IMR-90 (cell line): ENCODE measurements at regions not wholly inside any gene's neighbourhood (a gene's known extent, or its start where the extent isn't known, plus 50 kb on each side); places are given as distances from the start of the nearest gene placed in this dataset.

Experiments used
- MXI1 ChIP-seq: IDR thresholded peaks from 2 replicates; pipeline ENCODE4 v1.6.1; 2012; ENCODE audit warnings: low read depth, mild to moderate bottlenecking, low read length, moderate library complexity, borderline replicate concordance
- POLR2A ChIP-seq: IDR thresholded peaks from 2 replicates; pipeline ENCODE4 v1.6.1; 2012; ENCODE audit warnings: mild to moderate bottlenecking, low read depth, low read length
- RCOR1 ChIP-seq: IDR thresholded peaks from 2 replicates; pipeline ENCODE4 v1.6.1; 2012; ENCODE audit warnings: mild to moderate bottlenecking, low read length, improper control_type of control experiment; ENCODE audit not compliant: insufficient replicate concordance
- TF ChIP-seq, protein P1 (sequence below): conservative IDR thresholded peaks from 2 replicates; pipeline ENCODE4 v1.5.1; 2012; ENCODE audit warnings: mild to moderate bottlenecking, low read depth, low read length, improper control_type of control experiment

- TF ChIP-seq, protein P1, sequence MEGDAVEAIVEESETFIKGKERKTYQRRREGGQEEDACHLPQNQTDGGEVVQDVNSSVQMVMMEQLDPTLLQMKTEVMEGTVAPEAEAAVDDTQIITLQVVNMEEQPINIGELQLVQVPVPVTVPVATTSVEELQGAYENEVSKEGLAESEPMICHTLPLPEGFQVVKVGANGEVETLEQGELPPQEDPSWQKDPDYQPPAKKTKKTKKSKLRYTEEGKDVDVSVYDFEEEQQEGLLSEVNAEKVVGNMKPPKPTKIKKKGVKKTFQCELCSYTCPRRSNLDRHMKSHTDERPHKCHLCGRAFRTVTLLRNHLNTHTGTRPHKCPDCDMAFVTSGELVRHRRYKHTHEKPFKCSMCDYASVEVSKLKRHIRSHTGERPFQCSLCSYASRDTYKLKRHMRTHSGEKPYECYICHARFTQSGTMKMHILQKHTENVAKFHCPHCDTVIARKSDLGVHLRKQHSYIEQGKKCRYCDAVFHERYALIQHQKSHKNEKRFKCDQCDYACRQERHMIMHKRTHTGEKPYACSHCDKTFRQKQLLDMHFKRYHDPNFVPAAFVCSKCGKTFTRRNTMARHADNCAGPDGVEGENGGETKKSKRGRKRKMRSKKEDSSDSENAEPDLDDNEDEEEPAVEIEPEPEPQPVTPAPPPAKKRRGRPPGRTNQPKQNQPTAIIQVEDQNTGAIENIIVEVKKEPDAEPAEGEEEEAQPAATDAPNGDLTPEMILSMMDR = no peak
- TF ChIP-seq POLR2A = no peak
- TF ChIP-seq RCOR1 = no peak
- TF ChIP-seq MXI1 = no peak
These were observed 51.7 kb upstream of the DUSP10 start for GRCh38 chr1:221793439-221794078.
